Activated CD4-positive, alpha-beta T cell treated with anti-CD3 and anti-CD28 coated beads, Interleukin-2, amount 10 ng/mL, durations not matched to agents 7 days and 5 days (primary cell): ENCODE measurements at regions not wholly inside any gene's neighbourhood (a gene's known extent, or its start where the extent isn't known, plus 50 kb on each side); places are given as distances from the start of the nearest gene placed in this dataset.

ENCODE experiments used
- CTCF ChIA-PET: fragments of 350-600 bp; sonication (Branson Sonifier 250); formaldehyde crosslinking; loops from one replicate; lab custom pipeline; 2021; ENCODE audit warnings: antibody characterized with exemption; lab: Charles Lee
- POLR2A ChIA-PET: fragments of 350-600 bp; sonication (Branson Sonifier 250); formaldehyde crosslinking; loops from one replicate; lab custom pipeline; 2021; ENCODE audit warnings: antibody characterized with exemption; lab: Charles Lee
- DNase-seq: peaks from one replicate; pipeline ENCODE4 v3.0.0-alpha.2; 2020
- H3K27ac Mint-ChIP-seq: one replicate; pipeline ENCODE4 v1.8.0; 2021; ENCODE audit warnings: mild to moderate bottlenecking, moderate library complexity, mixed read lengths
- H3K27me3 Mint-ChIP-seq: one replicate; pipeline ENCODE4 v1.8.0; 2021; ENCODE audit warnings: mixed read lengths
- H3K36me3 Mint-ChIP-seq: one replicate; pipeline ENCODE4 v1.8.0; 2021; ENCODE audit warnings: low read depth, mixed read lengths
- H3K4me1 Mint-ChIP-seq: one replicate; pipeline ENCODE4 v1.8.0; 2021; ENCODE audit warnings: mixed read lengths
- H3K4me3 Mint-ChIP-seq: one replicate; pipeline ENCODE4 v1.8.0; 2021; ENCODE audit warnings: mild to moderate bottlenecking, moderate library complexity, mixed read lengths
- H3K9me3 Mint-ChIP-seq: one replicate; pipeline ENCODE4 v1.8.0; 2021; ENCODE audit warnings: mixed read lengths

GRCh38 chr13:24081387-24081786 lies 79.1 kb upstream of the SPATA13 start:
- Mint-ChIP-seq H3K4me3 (no peak overlapping the region), H3K4me1 (peaks cover 7% of the 10 kb centered on the region), H3K9me3 (no peaks in the 10 kb centered on the region), H3K27ac (no peak overlapping the region), H3K36me3 (no peaks in the 10 kb centered on the region), H3K27me3 (peaks cover 6% of the 10 kb centered on the region)
- DNase-seq, result no peak
- CTCF ChIA-PET, result interaction anchor here (0.7 to 1.4 kb wide), 2 partner anchors 11 to 153 kb away, joined by 4 read pairs; no protein-coding TSS in a partner anchor
- POLR2A ChIA-PET, result no interaction called here

DNA sequence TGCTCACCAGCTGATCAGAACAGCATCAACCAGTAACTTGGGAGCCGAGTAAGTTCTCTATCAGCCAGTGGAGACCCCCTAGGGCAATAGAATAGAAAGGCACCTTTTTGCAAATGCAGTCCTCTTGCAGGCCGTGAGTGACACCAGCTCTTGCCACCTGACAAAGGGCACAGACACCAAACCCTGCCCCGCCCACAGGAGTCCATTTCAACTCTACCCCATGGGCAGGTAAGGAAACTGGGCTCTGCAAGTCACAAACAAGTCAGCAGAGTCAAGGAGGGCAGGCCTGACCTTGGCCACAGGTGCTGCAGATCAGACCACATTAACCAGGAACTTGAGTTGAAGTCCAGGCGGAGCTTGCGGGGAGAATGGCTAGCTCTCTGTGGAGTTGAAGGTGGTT lies 77.4 kb upstream of the SPATA13 start:
- H3K27ac Mint-ChIP-seq, result no peak overlapping the region
- peaks cover 4% of the 10 kb centered on the region for H3K4me1 Mint-ChIP-seq
- no peaks in the 10 kb centered on the region for H3K9me3 Mint-ChIP-seq
- POLR2A ChIA-PET, result no interaction called here
- DNase-seq, result no peak
- CTCF ChIA-PET, result interaction anchor here (0.9 to 1.7 kb wide), 2 partner anchors 11 to 36 kb away, joined by 4 to 5 read pairs; no protein-coding TSS in a partner anchor
- no peak overlapping the region for H3K4me3 Mint-ChIP-seq
- peaks cover 6% of the 10 kb centered on the region for H3K27me3 Mint-ChIP-seq
- H3K36me3 Mint-ChIP-seq, result no peaks in the 10 kb centered on the region

- Mint-ChIP-seq H3K4me3 (no peak overlapping the region), H3K9me3 (no peaks in the 10 kb centered on the region), H3K4me1 (peaks cover 4% of the 10 kb centered on the region), H3K36me3 (no peaks in the 10 kb centered on the region), H3K27me3 (peaks cover 8% of the 10 kb centered on the region), H3K27ac (no peak overlapping the region)
- DNase-seq, result no peak
- ChIA-PET CTCF (interaction anchor here (0.9 to 1.7 kb wide), 3 partner anchors 11 to 35 kb away, joined by 4 to 7 read pairs (median 5); no protein-coding TSS in a partner anchor), POLR2A (no interaction called here)
Observed at GRCh38 chr13:24083722-24084421, 76.6 kb upstream of the SPATA13 start.

DNA sequence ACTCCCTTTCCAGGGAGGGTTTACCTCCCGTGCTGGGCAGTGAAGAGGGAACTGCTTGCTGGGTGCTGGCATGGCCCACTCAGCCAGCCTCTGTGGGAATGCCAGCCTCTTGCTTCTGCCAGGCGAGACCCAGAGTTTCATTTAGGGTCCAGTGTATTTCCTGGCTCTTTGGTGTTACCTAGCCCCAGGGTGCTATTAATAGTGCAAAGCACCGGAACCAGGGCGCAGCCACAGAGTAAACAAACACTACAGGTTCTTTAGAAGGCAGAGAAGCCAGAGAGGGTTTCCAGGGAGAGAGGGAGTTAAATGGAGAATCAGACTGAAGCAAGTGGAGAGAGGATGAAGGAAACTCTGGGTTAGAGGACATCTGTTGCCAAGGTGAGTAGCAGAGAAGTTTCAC lies 74.9 kb upstream of the SPATA13 start:
- Mint-ChIP-seq H3K9me3 (no peaks in the 10 kb centered on the region), H3K4me3 (no peak overlapping the region), H3K4me1 (peaks cover 4% of the 10 kb centered on the region), H3K27ac (no peak overlapping the region), H3K36me3 (no peaks in the 10 kb centered on the region), H3K27me3 (peaks cover 13% of the 10 kb centered on the region)
- ChIA-PET POLR2A (no interaction called here), CTCF (no interaction called here)
- DNase-seq, result no peak

DNA sequence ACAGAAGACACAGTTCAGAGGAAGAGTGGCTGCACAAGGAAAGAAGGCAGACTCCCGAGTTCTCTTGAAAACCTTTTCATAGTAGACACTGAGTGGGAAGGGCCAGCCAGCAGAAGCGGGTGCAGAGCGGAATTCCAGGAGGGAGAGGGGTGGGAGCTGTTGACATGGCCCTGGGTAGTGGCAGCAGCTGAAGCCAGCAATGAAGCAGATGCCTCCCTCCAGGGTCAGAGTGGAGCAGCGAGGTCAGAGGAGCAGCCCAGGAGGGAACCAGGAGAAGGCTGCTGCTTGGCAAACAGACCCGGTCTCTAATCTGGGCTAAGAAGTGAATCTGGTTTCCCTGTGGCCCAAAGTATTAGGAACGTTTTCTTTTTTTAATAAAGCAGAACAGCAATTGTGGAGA lies 73.9 kb upstream of the SPATA13 start:
- ChIA-PET CTCF (interaction anchor here (1.1 to 1.4 kb wide), 2 partner anchors 11 to 13 kb away, joined by 4 to 6 read pairs; no protein-coding TSS in a partner anchor), POLR2A (no interaction called here)
- Mint-ChIP-seq H3K4me3 (no peak overlapping the region), H3K4me1 (peaks cover 4% of the 10 kb centered on the region), H3K27me3 (peaks cover 13% of the 10 kb centered on the region), H3K9me3 (no peaks in the 10 kb centered on the region), H3K27ac (no peak overlapping the region), H3K36me3 (no peaks in the 10 kb centered on the region)
- DNase-seq, result no peak

DNA sequence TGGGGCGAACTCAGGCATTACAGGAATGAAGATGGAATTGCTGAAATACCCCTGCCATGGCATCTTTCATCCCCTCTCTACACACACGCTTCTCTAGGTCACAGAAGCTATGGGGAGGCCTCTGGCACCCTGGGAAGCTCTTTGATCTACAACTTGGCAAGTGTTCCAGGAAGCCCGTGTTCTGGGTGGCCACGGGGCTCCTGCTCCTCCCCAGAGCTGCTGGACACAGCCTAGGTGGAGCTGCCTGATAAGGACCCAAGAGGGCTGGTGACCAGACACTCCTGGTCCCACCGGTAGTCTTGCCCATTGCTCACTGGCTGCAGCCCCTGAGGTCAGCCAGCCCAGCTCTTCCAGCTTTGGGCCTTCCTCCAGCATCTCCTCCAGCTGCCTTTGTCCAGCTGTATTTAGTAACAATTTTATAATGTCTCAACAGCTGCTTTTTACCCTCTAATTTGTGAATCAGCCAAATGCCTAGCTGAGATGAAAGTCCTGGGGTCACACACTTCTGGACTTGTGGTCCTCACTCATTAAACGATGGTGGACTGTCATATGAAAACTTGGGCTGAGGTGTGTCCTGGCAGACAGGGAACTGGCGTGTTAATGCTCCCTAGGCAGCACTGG lies 72.8 kb upstream of the SPATA13 start:
- Mint-ChIP-seq H3K4me3 (no peak overlapping the region), H3K27ac (no peak overlapping the region), H3K27me3 (peaks cover 13% of the 10 kb centered on the region), H3K4me1 (peaks cover 4% of the 10 kb centered on the region), H3K36me3 (no peaks in the 10 kb centered on the region), H3K9me3 (no peaks in the 10 kb centered on the region)
- CTCF ChIA-PET, result interaction anchor here (1.1 to 1.4 kb wide), 3 partner anchors 10 to 21 kb away, joined by 4 to 6 read pairs (median 4); no protein-coding TSS in a partner anchor
- DNase-seq, result no peak
- POLR2A ChIA-PET, result no interaction called here

- no peak overlapping the region for H3K27ac Mint-ChIP-seq
- H3K27me3 Mint-ChIP-seq, result peaks cover 9% of the 10 kb centered on the region
- ChIA-PET POLR2A (no interaction called here), CTCF (interaction anchor here (1.0 kb wide), 1 partner anchor 25 kb away, joined by 3 read pairs; no protein-coding TSS in a partner anchor)
- H3K9me3 Mint-ChIP-seq, result no peaks in the 10 kb centered on the region
- H3K4me3 Mint-ChIP-seq, result no peak overlapping the region
- peaks cover 4% of the 10 kb centered on the region for H3K4me1 Mint-ChIP-seq
- DNase-seq, result no peak
- H3K36me3 Mint-ChIP-seq, result no peaks in the 10 kb centered on the region
Observed at GRCh38 chr13:24090049-24090448, 70.5 kb upstream of the SPATA13 start.

DNA sequence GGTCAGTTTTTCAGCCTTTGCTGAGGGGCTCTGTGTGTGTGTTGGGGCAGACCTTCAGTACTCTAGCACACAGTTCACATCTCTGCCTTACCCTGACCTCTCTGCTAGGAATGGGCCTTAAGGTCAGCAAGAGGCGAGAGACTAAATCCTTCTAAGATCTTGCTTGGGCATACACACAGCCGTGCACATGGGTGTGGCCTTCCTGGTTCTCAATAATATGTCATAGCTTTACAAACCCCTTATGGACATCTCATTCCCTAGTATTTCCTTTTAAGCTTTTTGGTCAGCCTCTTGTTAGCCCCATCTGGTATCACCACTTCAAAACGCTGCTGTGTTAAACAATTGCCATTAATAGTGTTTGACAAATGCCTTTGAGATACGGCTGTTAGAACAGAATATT lies 69.4 kb upstream of the SPATA13 start:
- ChIA-PET POLR2A (no interaction called here), CTCF (interaction anchor here (0.8 to 1.6 kb wide), 2 partner anchors 23 to 38 kb away, joined by 4 read pairs; no protein-coding TSS in a partner anchor)
- Mint-ChIP-seq H3K4me1 (no peaks in the 10 kb centered on the region), H3K9me3 (peaks cover 2% of the 10 kb centered on the region), H3K36me3 (no peaks in the 10 kb centered on the region), H3K27ac (no peak overlapping the region), H3K4me3 (no peak overlapping the region), H3K27me3 (peaks cover 7% of the 10 kb centered on the region)
- no peak for DNase-seq

DNA sequence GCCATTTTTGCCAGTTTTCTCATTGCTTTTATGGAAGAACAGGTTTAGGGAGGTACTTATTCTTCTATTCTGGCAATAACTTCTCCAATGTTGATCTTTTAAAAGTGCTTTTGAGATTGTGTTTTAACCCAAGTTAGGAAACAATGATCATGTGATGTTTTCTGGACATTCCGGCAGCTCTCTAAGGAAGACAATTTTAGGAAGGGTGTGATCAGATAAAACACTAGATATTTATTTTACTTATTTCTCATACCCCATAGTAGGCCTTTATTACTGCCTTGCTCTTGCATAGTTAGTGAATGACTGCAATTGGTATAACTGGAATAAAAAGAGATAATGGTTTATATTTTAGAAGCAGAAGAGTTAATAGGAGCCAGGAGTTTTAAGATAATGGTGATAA lies 68.4 kb upstream of the SPATA13 start:
- DNase-seq, result no peak
- H3K27me3 Mint-ChIP-seq, result peaks cover 7% of the 10 kb centered on the region
- H3K27ac Mint-ChIP-seq, result no peak overlapping the region
- CTCF ChIA-PET, result interaction anchor here (0.6 to 1.6 kb wide), 3 partner anchors 10 to 1261 kb away, joined by 3 to 4 read pairs (median 4); no protein-coding TSS in a partner anchor
- H3K4me3 Mint-ChIP-seq, result no peak overlapping the region
- H3K36me3 Mint-ChIP-seq, result no peaks in the 10 kb centered on the region
- H3K9me3 Mint-ChIP-seq, result peaks cover 2% of the 10 kb centered on the region
- POLR2A ChIA-PET, result no interaction called here
- peaks cover 8% of the 10 kb centered on the region for H3K4me1 Mint-ChIP-seq

GRCh38 chr13:24093047-24093446 lies 67.5 kb upstream of the SPATA13 start:
- Mint-ChIP-seq H3K27ac (no peak overlapping the region), H3K36me3 (no peaks in the 10 kb centered on the region), H3K4me3 (no peak overlapping the region), H3K4me1 (peaks cover 17% of the 10 kb centered on the region), H3K27me3 (peaks cover 7% of the 10 kb centered on the region), H3K9me3 (peaks cover 2% of the 10 kb centered on the region)
- ChIA-PET CTCF (interaction anchor here (1.2 kb wide), 1 partner anchor 11 kb away, joined by 4 read pairs; no protein-coding TSS in a partner anchor), POLR2A (no interaction called here)
- DNase-seq, result no peak

- Mint-ChIP-seq H3K9me3 (peaks cover 2% of the 10 kb centered on the region), H3K27me3 (peaks cover 14% of the 10 kb centered on the region), H3K4me3 (no peak overlapping the region), H3K27ac (peak overlapping the region; percentile 50), H3K4me1 (peaks cover 18% of the 10 kb centered on the region), H3K36me3 (no peaks in the 10 kb centered on the region)
- ChIA-PET POLR2A (no interaction called here), CTCF (interaction anchor here (1.1 to 2.3 kb wide), 3 partner anchors 9 to 132 kb away, joined by 3 to 6 read pairs (median 4); no protein-coding TSS in a partner anchor)
- no peak for DNase-seq
Observed at GRCh38 chr13:24096659-24097058, 63.9 kb upstream of the SPATA13 start.

- peak overlapping the region; percentile 50 for H3K27ac Mint-ChIP-seq
- H3K4me3 Mint-ChIP-seq, result no peak overlapping the region
- CTCF ChIA-PET, result interaction anchor here (0.8 to 2.3 kb wide), 5 partner anchors 9 to 131 kb away, joined by 3 to 7 read pairs (median 4); no protein-coding TSS in a partner anchor
- H3K4me1 Mint-ChIP-seq, result peaks cover 18% of the 10 kb centered on the region
- H3K36me3 Mint-ChIP-seq, result no peaks in the 10 kb centered on the region
- DNase-seq, result peak; percentile 6
- H3K9me3 Mint-ChIP-seq, result peaks cover 2% of the 10 kb centered on the region
- peaks cover 18% of the 10 kb centered on the region for H3K27me3 Mint-ChIP-seq
- POLR2A ChIA-PET, result no interaction called here
Observed at GRCh38 chr13:24097064-24097463, 63.5 kb upstream of the SPATA13 start.

DNA sequence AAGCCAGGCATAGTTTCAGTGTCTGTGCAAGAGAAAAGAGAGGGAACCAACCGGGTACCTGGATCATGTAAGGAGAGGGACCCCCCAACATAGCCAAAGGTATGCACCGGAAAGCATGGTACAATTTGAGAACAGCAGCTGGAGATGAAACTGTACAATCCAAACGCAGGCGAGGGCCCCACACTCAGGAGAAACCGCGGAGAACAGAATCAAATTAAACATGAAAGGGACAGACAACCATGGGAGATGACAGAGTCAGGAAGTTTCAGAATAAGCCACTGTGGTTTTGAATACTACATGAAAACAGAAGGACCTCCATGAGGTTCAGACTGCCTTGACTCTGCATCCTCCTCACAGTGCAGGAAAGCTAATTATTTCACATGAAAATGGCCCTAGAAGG lies 62.9 kb upstream of the SPATA13 start:
- Mint-ChIP-seq H3K4me1 (peaks cover 18% of the 10 kb centered on the region), H3K36me3 (no peaks in the 10 kb centered on the region), H3K27ac (peak overlapping the region; percentile 74), H3K27me3 (peaks cover 21% of the 10 kb centered on the region), H3K9me3 (peaks cover 2% of the 10 kb centered on the region), H3K4me3 (no peak overlapping the region)
- CTCF ChIA-PET, result interaction anchor here (0.8 to 2.3 kb wide), 4 partner anchors 8 to 131 kb away, joined by 3 to 7 read pairs (median 5); no protein-coding TSS in a partner anchor
- POLR2A ChIA-PET, result no interaction called here
- DNase-seq, result peak; percentile 39
